ENCODE measurements at regions not wholly inside any gene's neighbourhood (a gene's known extent, or its start where the extent isn't known, plus 50 kb on each side); places are given as distances from the start of the nearest gene placed in this dataset.
"Not testable (repeated sequence)": the region's sequence is repeated elsewhere in the genome, so short reads cannot be mapped to it uniquely, and the experiment has no call there.

- DNase-seq (ENCODE audit: low read depth, low spot score): no peak
Measured at GRCh38 chr18:71105994-71106546, 817.2 kb downstream of the SOCS6 start.

- DNase-seq (ENCODE audit: low read depth, low spot score): no peak
Measured at GRCh38 chr18:71105078-71105819, 816.4 kb downstream of the SOCS6 start.

DNA sequence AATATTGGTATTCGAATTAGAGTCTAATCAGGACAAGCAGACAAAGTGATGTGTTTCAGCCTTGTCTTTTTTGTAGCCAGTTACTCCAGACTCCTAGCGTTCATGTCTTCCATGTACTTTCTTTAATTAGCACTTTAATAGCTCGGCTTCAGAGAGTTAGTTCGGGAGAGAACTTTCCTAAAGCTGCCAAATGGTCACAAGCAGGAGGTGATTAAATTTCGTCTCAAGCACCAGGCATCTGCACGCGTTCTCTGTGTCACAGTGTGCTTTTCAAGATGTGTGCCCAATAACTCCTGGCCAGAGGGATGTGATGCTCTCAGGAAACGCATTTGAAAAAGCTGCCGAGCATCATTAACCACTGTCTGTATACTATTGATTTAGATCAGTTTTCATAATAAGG, 790.8 kb downstream of the SOCS6 start:
- DNase-seq (ENCODE audit: low read depth, low spot score): no peak

- no peak for DNase-seq (ENCODE audit: low read depth, low spot score)
Measured at GRCh38 chr18:71077451-71077850, 788.6 kb downstream of the SOCS6 start.

- DNase-seq (ENCODE audit: low read depth, low spot score): no peak
Measured at GRCh38 chr18:71075147-71075546, 786.3 kb downstream of the SOCS6 start.

DNA sequence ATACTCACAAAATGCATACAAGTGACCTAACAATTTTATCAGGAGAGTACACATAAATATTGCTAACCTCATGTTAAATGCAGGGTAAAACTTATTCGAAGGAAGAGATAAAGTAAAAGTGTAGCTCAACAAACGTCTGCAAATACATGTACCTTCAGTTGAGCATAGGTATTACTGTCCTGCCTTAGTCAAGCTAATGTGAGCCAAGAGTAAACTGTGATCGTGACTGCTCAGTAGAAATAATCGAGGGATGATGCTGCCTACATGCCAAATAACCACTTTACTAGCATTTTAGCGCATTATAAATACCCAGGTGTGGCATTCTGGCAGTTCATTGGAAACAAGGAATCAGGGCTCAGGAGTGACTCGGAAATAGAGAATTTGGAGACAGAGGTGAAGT, 779.5 kb downstream of the SOCS6 start:
- no peak for DNase-seq (ENCODE audit: low read depth, low spot score)

DNA sequence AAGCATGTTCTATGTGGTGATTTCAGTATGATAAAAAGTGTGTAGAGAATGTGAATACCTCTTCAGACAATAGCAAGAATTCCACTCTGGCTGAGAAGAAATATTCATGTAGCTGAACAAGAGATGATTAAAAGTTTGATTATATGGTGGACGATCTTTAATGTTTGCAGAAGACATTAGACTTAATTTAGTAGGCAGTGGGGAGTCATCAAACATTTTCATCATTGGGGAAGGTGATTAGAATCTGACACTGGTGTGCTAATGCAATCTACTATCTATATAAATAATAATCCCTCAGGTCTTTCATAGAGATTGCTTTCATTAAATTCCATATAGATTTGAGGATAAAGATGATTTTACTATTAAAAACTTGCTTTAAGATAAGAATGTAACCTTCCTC, 761.0 kb downstream of the SOCS6 start:
- DNase-seq (ENCODE audit: low read depth, low spot score): no peak

DNA sequence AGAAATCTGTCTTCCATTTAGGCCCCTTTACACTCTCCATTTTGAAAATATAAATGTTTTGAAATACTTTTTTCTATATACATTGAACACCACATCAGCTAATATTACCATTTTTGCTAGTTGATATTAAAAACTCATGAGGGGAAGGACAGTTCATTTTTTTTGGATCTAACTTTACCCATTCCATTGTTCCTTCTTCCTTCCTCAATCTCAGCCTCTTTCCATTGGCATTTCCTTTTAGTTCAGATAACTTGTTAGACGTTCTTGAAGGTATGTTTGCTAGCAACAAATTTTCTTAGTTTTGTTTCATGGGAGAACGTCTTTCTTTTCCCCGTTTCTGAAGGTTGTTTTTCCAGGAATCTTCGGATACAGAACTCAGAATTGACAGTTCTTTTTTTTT, 759.0 kb downstream of the SOCS6 start:
- DNase-seq (ENCODE audit: low read depth, low spot score): no peak

GRCh38 chr18:71045331-71046065, 756.7 kb downstream of the SOCS6 start:
- no peak for DNase-seq (ENCODE audit: low read depth, low spot score)

DNA sequence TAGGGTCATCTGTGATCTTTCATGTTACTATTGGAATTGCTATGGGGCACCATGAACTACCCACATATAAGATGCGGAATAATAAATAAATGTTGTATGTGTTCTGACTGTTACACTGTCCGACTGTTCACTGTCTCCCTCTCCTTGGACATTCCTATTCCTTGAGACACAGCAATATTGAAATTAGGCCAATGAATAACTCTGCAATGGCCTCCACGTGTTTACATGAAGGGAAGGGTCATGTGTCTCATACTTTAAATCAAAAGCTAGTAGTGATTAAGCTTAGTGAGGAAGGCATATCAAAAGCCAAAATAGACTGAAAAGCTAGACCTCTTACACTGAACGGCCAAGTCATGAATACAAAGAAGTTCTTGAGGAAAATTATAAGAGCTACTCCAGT, 751.3 kb downstream of the SOCS6 start:
- DNase-seq (ENCODE audit: low read depth, low spot score): no peak

DNA sequence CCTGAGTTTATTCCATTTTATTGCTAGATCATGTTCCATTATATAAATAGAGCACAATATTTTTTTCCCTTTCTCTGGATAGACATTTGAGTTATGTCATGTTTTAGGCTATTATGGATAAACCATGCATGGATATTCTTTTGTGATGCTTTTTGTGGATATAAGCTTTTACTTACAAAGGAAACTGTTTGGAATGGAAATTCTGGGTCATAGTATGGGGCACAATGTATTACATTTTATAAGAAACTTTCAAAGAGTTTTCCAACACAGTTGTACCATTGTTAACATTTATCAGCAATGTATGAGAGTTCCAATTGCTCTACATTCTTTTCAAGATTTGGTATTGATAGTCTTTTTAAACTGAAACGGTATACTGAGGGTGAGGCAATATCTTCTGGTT, 749.4 kb downstream of the SOCS6 start:
- no peak for DNase-seq (ENCODE audit: low read depth, low spot score)

- no peak for DNase-seq (ENCODE audit: low read depth, low spot score)
Measured at GRCh38 chr18:71036783-71037182, 747.9 kb downstream of the SOCS6 start.

DNA sequence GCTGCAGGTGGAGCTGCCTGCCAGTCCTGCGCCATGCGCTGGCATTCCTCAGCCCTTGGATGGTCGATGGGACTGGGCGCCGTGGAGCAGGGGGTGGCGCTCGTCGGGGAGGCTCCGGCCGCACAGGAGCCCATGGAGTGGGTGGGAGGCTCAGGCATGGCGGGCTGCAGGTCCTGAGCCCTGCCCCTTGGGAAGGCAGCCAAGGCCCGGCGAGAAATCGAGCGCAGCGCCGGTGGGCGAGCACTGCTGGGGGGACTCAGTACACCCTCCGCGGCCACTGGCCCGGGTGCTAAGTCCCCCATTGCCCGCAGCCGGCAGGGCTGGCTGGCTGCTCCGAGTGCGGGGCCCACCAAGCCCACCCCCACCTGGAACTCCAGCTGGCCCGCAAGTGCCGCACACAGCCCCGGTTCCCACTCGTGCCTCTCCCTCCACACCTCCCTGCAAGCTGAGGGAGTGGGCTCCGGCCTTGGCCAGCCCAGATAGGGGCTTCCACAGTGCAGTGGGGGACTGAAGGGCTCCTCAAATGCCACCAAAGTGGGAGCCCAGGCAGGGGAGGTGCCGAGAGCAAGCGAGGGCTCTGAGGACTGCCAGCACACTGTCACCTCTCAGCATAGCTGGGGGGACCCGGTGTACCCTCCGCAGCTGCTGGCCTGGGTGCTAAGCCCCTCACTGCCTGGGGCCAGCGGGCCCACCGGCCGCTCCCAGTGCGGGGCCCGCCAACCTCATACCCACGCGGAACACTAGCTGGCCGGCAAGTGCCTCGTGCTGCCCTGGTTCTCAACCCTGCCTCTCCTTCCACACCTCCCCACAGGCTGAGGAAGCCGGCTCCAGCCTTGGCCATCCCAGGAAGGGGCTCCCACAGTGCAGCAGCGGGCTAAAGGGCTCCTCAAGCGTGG, 742.7 kb downstream of the SOCS6 start:
- not testable (repeated sequence) for DNase-seq (ENCODE audit: low read depth, low spot score)

DNA sequence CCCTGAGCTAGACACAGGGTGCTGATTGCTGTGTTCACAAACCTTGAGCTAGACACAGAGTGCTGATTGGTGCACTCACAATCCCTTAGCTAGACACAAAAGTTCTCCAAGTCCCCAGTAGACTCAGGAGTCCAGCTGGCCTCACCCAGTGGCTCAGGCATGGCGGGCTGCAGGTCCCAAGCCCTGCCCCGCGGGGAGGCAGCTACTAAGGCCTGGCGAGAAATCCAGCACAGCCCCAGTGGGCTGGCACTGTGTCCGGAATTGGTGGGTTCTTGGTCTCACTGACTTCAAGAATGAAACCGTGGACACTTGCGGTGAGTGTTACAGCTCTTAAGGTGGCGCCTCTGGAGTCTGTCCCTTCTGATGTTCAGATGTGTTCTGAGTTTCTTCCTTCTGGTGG, 741.2 kb downstream of the SOCS6 start:
- DNase-seq (ENCODE audit: low read depth, low spot score): not testable (repeated sequence)

GRCh38 chr18:71028285-71028762, 739.5 kb downstream of the SOCS6 start:
- DNase-seq (ENCODE audit: low read depth, low spot score): no peak

- DNase-seq (ENCODE audit: low read depth, low spot score): no peak
Measured at GRCh38 chr18:71027531-71027930, 738.7 kb downstream of the SOCS6 start.

DNA sequence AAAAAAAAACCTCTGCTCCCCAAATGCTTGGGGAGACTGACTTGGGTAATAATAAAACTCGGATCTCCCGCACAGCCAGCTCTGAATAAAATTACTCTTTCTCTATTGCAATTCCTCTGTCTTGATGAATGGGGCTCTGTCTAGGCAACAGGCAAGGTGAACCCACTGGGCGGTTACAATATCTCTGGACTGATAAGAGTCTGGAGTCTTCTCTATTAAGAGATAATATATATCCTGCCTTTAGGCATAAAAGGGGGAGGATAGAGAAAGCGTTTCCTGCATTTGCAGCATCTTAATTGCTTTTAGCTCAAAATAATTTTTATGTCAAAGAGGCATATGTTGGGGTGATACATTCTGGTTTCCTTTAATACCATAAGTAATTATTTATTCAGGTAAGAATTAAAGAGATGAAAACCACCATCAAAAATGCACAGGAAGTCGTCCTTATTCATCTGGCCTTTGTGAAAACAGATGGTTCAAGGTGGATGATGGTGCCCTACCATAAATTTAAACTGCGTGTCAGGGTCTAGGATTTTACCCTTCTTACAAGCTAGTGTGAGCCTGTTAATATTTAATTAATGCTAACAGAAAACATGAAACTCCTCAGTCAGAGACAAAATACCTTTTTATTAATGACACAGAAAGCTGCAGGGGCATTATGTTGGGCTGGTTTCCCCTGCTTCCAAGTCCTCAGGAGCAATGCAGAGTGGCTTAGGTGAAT, 736.8 kb downstream of the SOCS6 start:
- no peak for DNase-seq (ENCODE audit: low read depth, low spot score)

DNA sequence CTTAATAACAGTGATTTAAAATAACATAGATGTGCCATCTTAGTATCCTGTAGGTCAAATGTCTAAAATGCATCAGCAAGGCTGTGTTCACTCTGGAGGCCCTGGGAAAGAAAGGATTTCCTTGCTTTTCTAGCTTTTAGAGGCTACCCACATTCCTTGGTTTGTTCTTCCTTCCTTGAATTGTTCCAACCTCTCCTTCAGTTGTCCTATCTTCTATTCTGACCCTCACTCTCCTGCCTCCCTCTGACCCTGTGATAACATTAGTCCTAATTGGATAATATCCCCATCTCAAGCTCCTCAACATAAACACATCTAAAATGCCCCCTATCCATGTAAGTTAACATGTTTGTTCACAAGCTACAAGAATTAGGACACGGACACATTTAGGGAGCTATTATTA, 733.5 kb downstream of the SOCS6 start:
- DNase-seq (ENCODE audit: low read depth, low spot score): no peak

GRCh38 chr18:71021030-71021362, 732.2 kb downstream of the SOCS6 start:
- no peak for DNase-seq (ENCODE audit: low read depth, low spot score)

DNA sequence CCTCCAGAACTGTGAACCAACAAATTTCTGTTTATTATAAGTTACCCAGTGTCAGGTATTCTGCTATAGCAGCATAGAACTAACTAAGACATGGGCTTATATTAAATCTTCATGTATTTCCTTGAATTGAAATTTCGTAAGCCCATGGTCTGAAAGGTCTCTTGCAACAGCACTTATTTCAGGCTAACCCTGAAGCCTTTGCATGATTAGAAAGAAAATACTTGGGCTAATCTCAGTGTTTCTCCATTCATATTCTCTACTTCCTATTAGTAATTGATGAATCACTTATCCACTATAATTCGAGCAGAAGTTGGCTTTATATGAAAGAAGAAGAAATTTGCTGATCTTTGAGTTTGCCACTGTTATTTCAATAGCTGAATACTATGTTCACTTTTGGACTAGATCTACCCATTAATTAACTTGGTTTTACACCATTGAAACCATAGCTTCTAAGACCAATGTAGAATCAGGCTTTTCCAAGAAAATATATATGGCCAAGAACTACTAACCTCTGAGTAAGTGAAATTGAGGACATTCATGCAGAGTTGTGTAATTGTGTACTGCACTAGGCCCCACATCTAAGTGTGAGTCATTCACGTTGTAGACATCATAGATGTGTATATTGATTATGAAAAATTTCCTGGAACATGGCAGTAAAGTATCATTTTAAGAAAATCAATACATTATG, 731.6 kb downstream of the SOCS6 start:
- DNase-seq (ENCODE audit: low read depth, low spot score): no peak

DNA sequence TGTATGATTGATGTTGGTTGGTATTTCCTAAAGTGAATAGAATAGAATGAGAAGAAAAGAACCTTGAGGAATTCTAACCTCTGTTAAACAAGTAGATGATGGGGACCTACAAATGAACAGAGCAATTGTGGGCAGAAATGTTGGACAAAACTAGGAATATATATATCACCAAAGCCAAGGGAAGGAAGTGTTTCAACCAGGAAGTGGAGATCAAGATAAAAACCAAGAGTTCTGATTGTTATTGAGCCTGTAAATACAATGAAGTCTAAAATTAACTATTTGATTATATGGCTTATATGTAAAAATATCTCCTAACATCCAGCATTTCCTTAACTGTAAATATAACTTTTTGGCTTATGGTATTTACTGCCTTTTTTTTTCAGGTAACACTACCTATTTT, 730.0 kb downstream of the SOCS6 start:
- DNase-seq (ENCODE audit: low read depth, low spot score): no peak

Data from iPS DF 19.7 (cell line).